SK-N-SH (cell line): ENCODE measurements at regions not wholly inside any gene's neighbourhood (a gene's known extent, or its start where the extent isn't known, plus 50 kb on each side); places are given as distances from the start of the nearest gene placed in this dataset.

Experiments
- CTCF ChIA-PET: fragments of 300-600, 350-600 bp; formaldehyde crosslinking; extraction: SDS; loops from one replicate; lab custom pipeline; 2021; lab: Yijun Ruan, JAX
- POLR2A ChIA-PET: fragments of 350-600 bp; sonication (Branson Sonifier 250); formaldehyde crosslinking; extraction: SDS; loops from one replicate; lab custom pipeline; 2020; ENCODE audit warnings: antibody characterized with exemption, inconsistent platforms; lab: Yijun Ruan, JAX
- DNase-seq: peaks from one replicate; pipeline ENCODE4 v3.0.0; 2012
- H2AFZ ChIP-seq: fragments of 200-600 bp; sonication (generic); 2 replicates; pipeline ENCODE4 v1.8.1; 2016; ENCODE audit warnings: antibody characterized with exemption, mild to moderate bottlenecking, low read depth
- H3F3A ChIP-seq: fragments of 200-600 bp; sonication (generic); replicated peaks from 2 replicates; pipeline ENCODE3; 2016; ENCODE audit warnings: antibody characterized with exemption, mild to moderate bottlenecking; ENCODE audit not compliant: insufficient read depth
- H3K27ac ChIP-seq, 2 experiments: fragments of 200-500 bp in 1 of 2; fragments of 200-600 bp in 1 of 2; sonication (Bioruptor generic) in 1 of 2; sonication (generic), shearing (Covaris generic) in 1 of 2; 2 replicates each; pipeline versions ENCODE4 v1.5.1 to v1.6.1; 2014 to 2016; ENCODE audit warnings: low read depth in 2 of 2, inconsistent platforms in 1 of 2, low read length in 1 of 2, mild to moderate bottlenecking in 1 of 2, mixed read lengths in 1 of 2
- H3K27me3 ChIP-seq: fragments of 200-600 bp; sonication (generic), shearing (Covaris generic); 2 replicates; pipeline ENCODE4 v1.6.1; 2016; ENCODE audit warnings: mixed run types; ENCODE audit not compliant: insufficient read depth
- H3K36me3 ChIP-seq, 2 experiments: fragments of 200-500 bp in 1 of 2; fragments of 200-600 bp in 1 of 2; sonication (Bioruptor generic) in 1 of 2; sonication (generic) in 1 of 2; replicated peaks in 1 of 2; 2 replicates each; pipeline versions ENCODE3 to v1.5.1; 2014 to 2016; ENCODE audit warnings: low read length in 1 of 2, mild to moderate bottlenecking in 1 of 2; ENCODE audit not compliant: insufficient read depth in 2 of 2, control insufficient read depth in 1 of 2
- H3K4me1 ChIP-seq, 2 experiments: fragments of 200-500 bp in 1 of 2; fragments of 200-600 bp in 1 of 2; sonication (Bioruptor generic) in 1 of 2; sonication (generic), shearing (Covaris generic) in 1 of 2; 2 replicates each; pipeline versions ENCODE4 v1.5.1 to v1.6.1; 2014 to 2016; ENCODE audit warnings: low read depth in 1 of 2, low read length in 1 of 2, mixed run types in 1 of 2; ENCODE audit not compliant: insufficient read depth in 2 of 2, control insufficient read depth in 1 of 2
- H3K4me2 ChIP-seq: fragments of 200-600 bp; sonication (generic), shearing (Covaris generic); 2 replicates; pipeline ENCODE4 v1.6.1; 2017; ENCODE audit warnings: mixed run types
- H3K4me3 ChIP-seq, 2 experiments: fragments of 200-500 bp in 1 of 2; fragments of 200-600 bp in 1 of 2; sonication (Bioruptor generic) in 1 of 2; sonication (generic), shearing (Covaris generic) in 1 of 2; 2 replicates each; pipeline versions ENCODE4 v1.5.1 to v1.8.1; 2014 to 2016; ENCODE audit warnings: low read depth in 2 of 2, inconsistent platforms in 1 of 2, low read length in 1 of 2, mild to moderate bottlenecking in 1 of 2, mixed read lengths in 1 of 2, moderate library complexity in 1 of 2
- H3K79me2 ChIP-seq: fragments of 200-600 bp; sonication (generic); 2 replicates; pipeline ENCODE4 v1.8.1; 2017; ENCODE audit warnings: mild to moderate bottlenecking; ENCODE audit not compliant: insufficient read depth
- H3K9ac ChIP-seq: fragments of 200-600 bp; sonication (generic); 2 replicates; pipeline ENCODE4 v1.6.1; 2017; ENCODE audit warnings: mixed run types
- H3K9me2 ChIP-seq: fragments of 200-600 bp; sonication (generic); 2 replicates; pipeline ENCODE4 v1.6.1; 2017; ENCODE audit warnings: mixed run types
- H3K9me3 ChIP-seq: fragments of 200-600 bp; sonication (generic); 2 replicates; pipeline ENCODE4 v1.6.1; 2017; ENCODE audit warnings: mixed run types, mild to moderate bottlenecking, moderate library complexity
- H4K20me1 ChIP-seq: fragments of 200-600 bp; sonication (generic); 2 replicates; pipeline ENCODE4 v1.6.1; 2017; ENCODE audit warnings: mild to moderate bottlenecking, mixed run types; ENCODE audit not compliant: insufficient read depth
- CHD2 ChIP-seq: fragments of 150-350 bp; IDR thresholded peaks from 2 replicates; pipeline ENCODE4 v1.6.1; 2018; ENCODE audit warnings: low read length; ENCODE audit not compliant: partially characterized antibody
- EZH2phosphoT487 ChIP-seq: fragments of 200-600 bp; sonication (generic); IDR thresholded peaks from 2 replicates; pipeline ENCODE4 v1.6.1; 2017; ENCODE audit warnings: low read depth, mixed run types, mild to moderate bottlenecking, antibody characterized with exemption, moderate library complexity, borderline replicate concordance
- FOSL2 ChIP-seq: IDR thresholded peaks from 2 replicates; pipeline ENCODE4 v1.4.0; 2012; ENCODE audit warnings: low read depth, mild to moderate bottlenecking, moderate library complexity, borderline replicate concordance
- FOXJ3 ChIP-seq: sonication (generic); formaldehyde crosslinking; IDR thresholded peaks from 2 replicates; pipeline ENCODE4 v1.5.1; 2020; ENCODE audit warnings: mild to moderate bottlenecking, missing genetic modification reagents
- FOXM1 ChIP-seq: IDR thresholded peaks from 2 replicates; pipeline ENCODE4 v1.4.0; 2012; ENCODE audit warnings: low read depth, mild to moderate bottlenecking
- GABPA ChIP-seq: IDR thresholded peaks from 2 replicates; pipeline ENCODE4 v1.4.0; 2012; ENCODE audit warnings: low read depth, mild to moderate bottlenecking
- GATA2 ChIP-seq: sonication (generic); formaldehyde crosslinking; IDR thresholded peaks from 2 replicates; pipeline ENCODE4 v1.5.0; 2020; ENCODE audit warnings: mild to moderate bottlenecking, missing genetic modification reagents
- JUND ChIP-seq: IDR thresholded peaks from 2 replicates; pipeline ENCODE4 v1.4.0; 2012
- MXI1 ChIP-seq: IDR thresholded peaks from 2 replicates; pipeline ENCODE4 v1.6.1; 2012; ENCODE audit warnings: mild to moderate bottlenecking, low read depth, low read length, improper control_type of control experiment
- NFIC ChIP-seq: IDR thresholded peaks from 2 replicates; pipeline ENCODE4 v1.4.0; 2012; ENCODE audit warnings: borderline replicate concordance
- NRF1 ChIP-seq: IDR thresholded peaks from 2 replicates; pipeline ENCODE4 v1.6.1; 2012; ENCODE audit warnings: low read depth, mild to moderate bottlenecking, low read length
- RAD21 ChIP-seq: IDR thresholded peaks from 2 replicates; pipeline ENCODE4 v1.6.1; 2012; ENCODE audit warnings: mild to moderate bottlenecking, low read length
- RCOR1 ChIP-seq: fragments of 150-350 bp; IDR thresholded peaks from 2 replicates; pipeline ENCODE4 v1.6.1; 2017; ENCODE audit warnings: antibody characterized with exemption, low read length
- RFX5 ChIP-seq: IDR thresholded peaks from 2 replicates; pipeline ENCODE4 v1.6.1; 2012; ENCODE audit warnings: mild to moderate bottlenecking, improper control_type of control experiment, low read length
- RXRA ChIP-seq: IDR thresholded peaks from 2 replicates; pipeline ENCODE4 v1.4.0; 2012; ENCODE audit warnings: low read depth, mild to moderate bottlenecking, borderline replicate concordance
- SIN3A ChIP-seq: IDR thresholded peaks from 2 replicates; pipeline ENCODE4 v1.6.1; 2012; ENCODE audit warnings: low read depth, mild to moderate bottlenecking, low read length, moderate library complexity, borderline replicate concordance
- TAF1 ChIP-seq: IDR thresholded peaks from 2 replicates; pipeline ENCODE4 v1.6.1; 2012; ENCODE audit warnings: low read depth, mild to moderate bottlenecking, low read length, moderate library complexity, borderline replicate concordance
- TCF12 ChIP-seq: IDR thresholded peaks from 2 replicates; pipeline ENCODE4 v1.4.0; 2012
- TEAD4 ChIP-seq: IDR thresholded peaks from 2 replicates; pipeline ENCODE4 v1.4.0; 2012; ENCODE audit warnings: mild to moderate bottlenecking, borderline replicate concordance; ENCODE audit not compliant: insufficient read depth
- WGBS: methylation state at CpG from one replicate; pipeline ENCODE4 v1.1.6; 2017; ENCODE audit warnings: low lambda C conversion rate; 5-methylcytosine and 5-hydroxymethylcytosine counted together
- TF ChIP-seq, protein P1 (sequence below): IDR thresholded peaks from 2 replicates; pipeline ENCODE4 v1.4.0; 2012; ENCODE audit warnings: low read depth
- TF ChIP-seq, protein P2 (sequence below): fragments of 150-350 bp; IDR thresholded peaks from 2 replicates; pipeline ENCODE4 v1.6.1; 2017; ENCODE audit warnings: antibody characterized with exemption, low read length, low read depth, borderline replicate concordance
- TF ChIP-seq, protein P3 (sequence below): IDR thresholded peaks from 2 replicates; pipeline ENCODE4 v1.4.0; 2012; ENCODE audit warnings: low read depth, borderline replicate concordance

DNA sequence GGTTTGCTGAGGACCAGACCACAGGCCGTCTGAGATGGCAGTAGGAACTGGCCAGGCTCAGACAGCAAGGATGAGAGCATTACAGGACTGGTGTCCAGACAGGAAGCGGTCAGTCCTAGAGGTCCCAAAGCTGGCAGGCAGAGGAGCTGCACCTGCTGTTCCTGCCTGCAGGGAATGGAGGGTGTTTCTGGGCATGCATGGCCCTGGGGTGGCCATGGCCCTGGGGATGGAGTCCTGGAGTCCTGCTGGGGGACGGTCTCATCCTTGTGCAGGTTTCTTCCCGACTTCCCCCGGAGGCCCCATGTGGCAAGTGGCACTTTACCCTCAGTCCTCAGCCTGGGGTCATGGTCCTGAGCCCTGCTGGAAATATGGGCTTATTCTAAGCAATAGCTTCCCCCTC is 274.9 kb upstream of the ADARB2 start:
- POLR2A ChIA-PET = no interaction called here
- Histone ChIP-seq H3K36me3 (no peaks in the 10 kb centered on the region), H4K20me1 (no peaks in the 10 kb centered on the region), H2AFZ (no peak overlapping the region), H3K27me3 (no peaks in the 10 kb centered on the region), H3K9me3 (no peaks in the 10 kb centered on the region), H3K9me2 (no peaks in the 10 kb centered on the region), H3K9ac (no peak overlapping the region), H3K4me3 (no peak overlapping the region), H3K4me2 (no peak overlapping the region), H3K27ac (no peak overlapping the region), H3K4me1 (peaks cover 0 to 4% of the 10 kb centered on the region in 2 experiments; a peak in 1 of 4 replicates), H3F3A (no peaks in the 10 kb centered on the region), H3K79me2 (no peaks in the 10 kb centered on the region)
- no peak for DNase-seq
- CTCF ChIA-PET = no interaction called here
- TF ChIP-seq RXRA = no peak
- no peak for TF ChIP-seq RCOR1
- TF ChIP-seq RFX5 = no peak
- TF ChIP-seq, protein P1, sequence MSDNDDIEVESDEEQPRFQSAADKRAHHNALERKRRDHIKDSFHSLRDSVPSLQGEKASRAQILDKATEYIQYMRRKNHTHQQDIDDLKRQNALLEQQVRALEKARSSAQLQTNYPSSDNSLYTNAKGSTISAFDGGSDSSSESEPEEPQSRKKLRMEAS = no peak
- TF ChIP-seq GATA2 (CRISPR knock-in tag) = no peak
- no peak for TF ChIP-seq FOXJ3 (CRISPR knock-in tag)
- no peak for TF ChIP-seq NFIC
- no peak for TF ChIP-seq FOXM1
- TF ChIP-seq CHD2 = no peak
- no peak for TF ChIP-seq MXI1
- TF ChIP-seq TEAD4 = no peak
- TF ChIP-seq FOSL2 = no peak
- no peak for TF ChIP-seq TAF1
- TF ChIP-seq RAD21 = no peak
- TF ChIP-seq JUND = no peak
- TF ChIP-seq GABPA = no peak
- no peak for TF ChIP-seq TCF12
- WGBS = 34% methylated on average over 4 of the region's 5 CpGs

DNA sequence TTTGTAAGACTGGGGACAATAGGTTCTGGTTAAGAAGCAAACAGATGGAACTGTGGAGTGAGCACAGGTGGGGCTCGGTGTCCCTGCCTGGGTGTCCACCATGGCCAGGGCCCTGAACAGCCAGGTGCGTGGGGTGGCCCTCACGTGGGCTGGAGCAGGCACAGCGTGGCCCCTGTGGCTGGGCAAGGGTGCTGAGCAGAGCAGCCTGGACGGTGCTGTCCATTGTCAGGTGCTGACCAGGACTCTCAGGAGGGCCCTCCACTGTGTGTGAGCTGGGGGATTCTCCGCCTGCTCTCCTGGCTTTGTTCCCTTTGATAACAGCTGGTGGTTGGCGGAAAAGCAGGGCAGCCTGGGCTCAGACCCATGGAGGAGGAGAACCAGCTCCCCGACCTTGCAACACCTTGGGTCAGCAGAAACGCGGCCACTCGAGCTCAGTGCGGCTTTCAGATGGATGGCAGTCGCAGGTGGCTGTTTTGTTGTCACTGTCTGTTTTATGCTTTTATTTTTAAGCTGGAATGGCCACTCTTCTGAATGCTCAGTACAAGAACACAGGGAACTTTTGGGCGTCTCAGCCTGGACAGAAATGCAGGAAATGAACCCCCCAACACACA is 273.9 kb upstream of the ADARB2 start:
- no peak overlapping the region for H3K9ac ChIP-seq
- no peak for DNase-seq
- TF ChIP-seq TEAD4 = no peak
- no peak for TF ChIP-seq NRF1
- no peak for TF ChIP-seq CHD2
- TF ChIP-seq, protein P2, sequence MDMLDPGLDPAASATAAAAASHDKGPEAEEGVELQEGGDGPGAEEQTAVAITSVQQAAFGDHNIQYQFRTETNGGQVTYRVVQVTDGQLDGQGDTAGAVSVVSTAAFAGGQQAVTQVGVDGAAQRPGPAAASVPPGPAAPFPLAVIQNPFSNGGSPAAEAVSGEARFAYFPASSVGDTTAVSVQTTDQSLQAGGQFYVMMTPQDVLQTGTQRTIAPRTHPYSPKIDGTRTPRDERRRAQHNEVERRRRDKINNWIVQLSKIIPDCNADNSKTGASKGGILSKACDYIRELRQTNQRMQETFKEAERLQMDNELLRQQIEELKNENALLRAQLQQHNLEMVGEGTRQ = no peak
- no peak for TF ChIP-seq FOSL2
- TF ChIP-seq, protein P3, sequence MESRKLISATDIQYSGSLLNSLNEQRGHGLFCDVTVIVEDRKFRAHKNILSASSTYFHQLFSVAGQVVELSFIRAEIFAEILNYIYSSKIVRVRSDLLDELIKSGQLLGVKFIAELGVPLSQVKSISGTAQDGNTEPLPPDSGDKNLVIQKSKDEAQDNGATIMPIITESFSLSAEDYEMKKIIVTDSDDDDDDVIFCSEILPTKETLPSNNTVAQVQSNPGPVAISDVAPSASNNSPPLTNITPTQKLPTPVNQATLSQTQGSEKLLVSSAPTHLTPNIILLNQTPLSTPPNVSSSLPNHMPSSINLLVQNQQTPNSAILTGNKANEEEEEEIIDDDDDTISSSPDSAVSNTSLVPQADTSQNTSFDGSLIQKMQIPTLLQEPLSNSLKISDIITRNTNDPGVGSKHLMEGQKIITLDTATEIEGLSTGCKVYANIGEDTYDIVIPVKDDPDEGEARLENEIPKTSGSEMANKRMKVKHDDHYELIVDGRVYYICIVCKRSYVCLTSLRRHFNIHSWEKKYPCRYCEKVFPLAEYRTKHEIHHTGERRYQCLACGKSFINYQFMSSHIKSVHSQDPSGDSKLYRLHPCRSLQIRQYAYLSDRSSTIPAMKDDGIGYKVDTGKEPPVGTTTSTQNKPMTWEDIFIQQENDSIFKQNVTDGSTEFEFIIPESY = no peak
- TF ChIP-seq EZH2phosphoT487 = no peak
- TF ChIP-seq SIN3A = no peak
- TF ChIP-seq, all 33 proteins: peak for 0
- H3K4me1 ChIP-seq = peaks cover 0 to 4% of the 10 kb centered on the region in 2 experiments; a peak in 1 of 4 replicates
- H3K4me3 ChIP-seq = no peak overlapping the region
- H4K20me1 ChIP-seq = no peaks in the 10 kb centered on the region
- no peaks in the 10 kb centered on the region for H3K9me3 ChIP-seq
- no peaks in the 10 kb centered on the region for H3F3A ChIP-seq
- H3K79me2 ChIP-seq = no peaks in the 10 kb centered on the region
- ChIA-PET CTCF (no interaction called here), POLR2A (no interaction called here)
- H3K9me2 ChIP-seq = no peaks in the 10 kb centered on the region
- WGBS = 28% methylated on average over 10 of the region's 14 CpGs
- H3K36me3 ChIP-seq = no peaks in the 10 kb centered on the region
- no peak overlapping the region for H3K27ac ChIP-seq
- no peak overlapping the region for H2AFZ ChIP-seq
- H3K27me3 ChIP-seq = no peaks in the 10 kb centered on the region
- no peak overlapping the region for H3K4me2 ChIP-seq
